ENCODE measurements at regions not wholly inside any gene's neighbourhood (a gene's known extent, or its start where the extent isn't known, plus 50 kb on each side); places are given as distances from the start of the nearest gene placed in this dataset.
"Not testable (repeated sequence)": the region's sequence is repeated elsewhere in the genome, so short reads cannot be mapped to it uniquely, and the experiment has no call there.

GRCh38 chr9:41697080-41697479, 432.1 kb downstream of the CNTNAP3B start:
- not testable (repeated sequence) for TF ChIP-seq MAX, MYC, CTCF (IDR thresholded peaks at IDR 0.05; ENCODE audit: low read depth, low read length)

Data from NB4 (cell line).